WTC11 (cell line): ENCODE measurements at regions not wholly inside any gene's neighbourhood (a gene's known extent, or its start where the extent isn't known, plus 50 kb on each side); places are given as distances from the start of the nearest gene placed in this dataset.

ENCODE experiments used
- ATAC-seq: fragments of 200-7000 bp; cut with Tn5 transposase; 2 replicates; pipeline ENCODE4 v1.10.0; 2021; ENCODE audit warnings: mild to moderate bottlenecking, moderate library complexity
- CTCF ChIA-PET: fragments of 300-600 bp; sonication (Branson Sonifier 250); formaldehyde crosslinking; loops from one replicate; lab custom pipeline; 2021; ENCODE audit warnings: antibody characterized with exemption; lab: Charles Lee
- POLR2A ChIA-PET: fragments of 350-600 bp; sonication (Branson Sonifier 250); formaldehyde crosslinking; loops from one replicate; lab custom pipeline; 2021; ENCODE audit warnings: antibody characterized with exemption; lab: Charles Lee
- DNase-seq: peaks from one replicate; pipeline ENCODE4 v3.0.0; 2021; ENCODE audit warnings: low spot score
- H3K27ac Mint-ChIP-seq: 2 replicates; pipeline ENCODE4 v1.8.0; 2021; ENCODE audit warnings: mixed read lengths
- H3K27me3 Mint-ChIP-seq: 2 replicates; pipeline ENCODE4 v1.8.0; 2021; ENCODE audit warnings: low read depth, mild to moderate bottlenecking, moderate library complexity, mixed read lengths
- H3K36me3 Mint-ChIP-seq: 2 replicates; pipeline ENCODE4 v1.8.0; 2021; ENCODE audit warnings: mixed read lengths
- H3K4me1 Mint-ChIP-seq: 2 replicates; pipeline ENCODE4 v1.8.0; 2022; ENCODE audit warnings: mixed read lengths
- H3K4me3 Mint-ChIP-seq: 2 replicates; pipeline ENCODE4 v1.8.0; 2021; ENCODE audit warnings: mild to moderate bottlenecking, moderate library complexity, mixed read lengths
- H3K9me3 Mint-ChIP-seq: 2 replicates; pipeline ENCODE4 v1.8.0; 2021; ENCODE audit warnings: mixed read lengths
- CREB1 ChIP-seq: sonication (generic); formaldehyde crosslinking; IDR thresholded peaks from 2 replicates; pipeline ENCODE4 v1.8.0; 2023; ENCODE audit warnings: mild to moderate bottlenecking, missing genetic modification reagents
- ELF4 ChIP-seq: sonication (generic); formaldehyde crosslinking; IDR thresholded peaks from 2 replicates; pipeline ENCODE4 v1.8.1; 2022; ENCODE audit warnings: low read depth, mild to moderate bottlenecking, moderate library complexity, missing genetic modification reagents
- FOXJ3 ChIP-seq: sonication (generic); formaldehyde crosslinking; IDR thresholded peaks from 2 replicates; pipeline ENCODE4 v1.9.0; 2021; ENCODE audit warnings: missing genetic modification reagents, mild to moderate bottlenecking, borderline replicate concordance
- FOXP1 ChIP-seq: sonication (generic); formaldehyde crosslinking; IDR thresholded peaks from 2 replicates; pipeline ENCODE4 v1.8.0; 2022; ENCODE audit warnings: missing genetic modification reagents, mild to moderate bottlenecking, moderate library complexity, borderline replicate concordance
- HMGA2 ChIP-seq: fragments of 250-450 bp; sonication (Bioruptor Pico); IDR thresholded peaks from 2 replicates; pipeline ENCODE4 v1.4.0; 2021; ENCODE audit warnings: mild to moderate bottlenecking, moderate library complexity
- KAT7 ChIP-seq: sonication (generic); formaldehyde crosslinking; IDR thresholded peaks from 2 replicates; pipeline ENCODE4 v1.8.1; 2023; ENCODE audit warnings: missing genetic modification reagents, mild to moderate bottlenecking, borderline replicate concordance
- NR1H2 ChIP-seq: sonication (generic); formaldehyde crosslinking; IDR thresholded peaks from 2 replicates; pipeline ENCODE4 v1.9.0; 2021; ENCODE audit warnings: mild to moderate bottlenecking, moderate library complexity, missing genetic modification reagents
- SOX15 ChIP-seq: fragments of 250-450 bp; sonication (Bioruptor Pico); IDR thresholded peaks from 2 replicates; pipeline ENCODE4 v1.9.0; 2021; ENCODE audit warnings: mild to moderate bottlenecking
- TEAD4 ChIP-seq: sonication (generic); formaldehyde crosslinking; IDR thresholded peaks from 2 replicates; pipeline ENCODE4 v1.8.0; 2022; ENCODE audit warnings: mild to moderate bottlenecking, missing genetic modification reagents
- TF ChIP-seq, protein P1 (sequence below): fragments of 250-450 bp; sonication (Bioruptor Pico); IDR thresholded peaks from 2 replicates; pipeline ENCODE4 v2.1.2; 2022; ENCODE audit warnings: mild to moderate bottlenecking, moderate library complexity
- TF ChIP-seq, protein P2 (sequence below): fragments of 250-450 bp; sonication (Bioruptor Pico); IDR thresholded peaks from 2 replicates; pipeline ENCODE4 v1.8.0; 2021; ENCODE audit warnings: mild to moderate bottlenecking
- TF ChIP-seq, protein P3 (sequence below): sonication (generic); formaldehyde crosslinking; IDR thresholded peaks from 2 replicates; pipeline ENCODE4 v1.8.1; 2022; ENCODE audit warnings: missing genetic modification reagents, borderline replicate concordance
- TF ChIP-seq, protein P4 (sequence below): sonication (generic); formaldehyde crosslinking; IDR thresholded peaks from 2 replicates; pipeline ENCODE4 v1.8.1; 2023; ENCODE audit warnings: mild to moderate bottlenecking, missing genetic modification reagents, moderate library complexity
- TF ChIP-seq, protein P5 (sequence below): fragments of 250-450 bp; sonication (Bioruptor Pico); IDR thresholded peaks from 2 replicates; pipeline ENCODE4 v1.9.0; 2021; ENCODE audit warnings: mild to moderate bottlenecking, borderline replicate concordance
- TF ChIP-seq, protein P6 (sequence below): fragments of 250-450 bp; sonication (Bioruptor Pico); IDR thresholded peaks from 2 replicates; pipeline ENCODE4 v1.9.0; 2021; ENCODE audit warnings: mild to moderate bottlenecking
- TF ChIP-seq, protein P7 (sequence below): sonication (generic); formaldehyde crosslinking; IDR thresholded peaks from 2 replicates; pipeline ENCODE4 v1.8.0; 2023; ENCODE audit warnings: missing genetic modification reagents

DNA sequence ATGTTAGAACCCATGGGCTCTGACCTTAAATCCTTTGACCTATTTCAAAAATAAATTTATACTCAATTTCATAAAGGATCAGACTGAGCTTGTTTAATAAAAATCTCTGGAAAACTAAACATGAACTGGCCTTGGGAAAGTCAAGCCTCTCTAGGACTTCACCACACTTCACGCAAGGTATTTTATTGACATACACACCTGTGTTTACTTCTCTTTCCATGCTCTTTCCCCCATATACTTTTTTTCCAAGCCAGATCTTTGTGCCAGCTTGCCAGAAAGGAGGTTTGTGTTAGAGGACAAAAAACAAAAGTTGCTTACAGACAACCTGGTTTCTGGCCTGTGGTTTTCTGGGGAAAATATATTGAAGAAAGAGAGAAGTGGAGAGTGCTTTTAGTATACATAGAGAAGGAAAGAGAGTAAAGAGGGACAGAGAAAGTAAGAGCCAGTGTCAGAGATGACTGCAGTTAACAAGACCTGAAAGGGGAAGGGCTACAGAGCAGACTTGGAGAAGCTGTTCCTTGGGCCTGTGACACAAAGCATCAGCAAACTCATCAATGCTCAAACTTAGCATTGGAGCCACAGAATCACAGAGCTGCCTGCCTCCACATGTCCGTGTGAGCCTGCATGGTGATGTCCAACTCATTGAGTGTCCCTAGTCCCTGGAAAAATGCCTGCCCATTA lies 77.3 kb upstream of the TMTC2 start:
- ChIA-PET POLR2A (no interaction called here), CTCF (no interaction called here)
- no peaks in the 10 kb centered on the region for H3K9me3 Mint-ChIP-seq
- DNase-seq (no peak), ATAC-seq (no peak)
- H3K36me3 Mint-ChIP-seq, result no peaks in the 10 kb centered on the region
- no peaks in the 10 kb centered on the region for H3K27me3 Mint-ChIP-seq
- no peak overlapping the region for H3K4me3 Mint-ChIP-seq
- no peak overlapping the region for H3K27ac Mint-ChIP-seq
- H3K4me1 Mint-ChIP-seq, result no peaks in the 10 kb centered on the region
- no peak for TF ChIP-seq FOXJ3 (CRISPR knock-in tag)
- TF ChIP-seq KAT7, result no peak
- TF ChIP-seq, protein P1, sequence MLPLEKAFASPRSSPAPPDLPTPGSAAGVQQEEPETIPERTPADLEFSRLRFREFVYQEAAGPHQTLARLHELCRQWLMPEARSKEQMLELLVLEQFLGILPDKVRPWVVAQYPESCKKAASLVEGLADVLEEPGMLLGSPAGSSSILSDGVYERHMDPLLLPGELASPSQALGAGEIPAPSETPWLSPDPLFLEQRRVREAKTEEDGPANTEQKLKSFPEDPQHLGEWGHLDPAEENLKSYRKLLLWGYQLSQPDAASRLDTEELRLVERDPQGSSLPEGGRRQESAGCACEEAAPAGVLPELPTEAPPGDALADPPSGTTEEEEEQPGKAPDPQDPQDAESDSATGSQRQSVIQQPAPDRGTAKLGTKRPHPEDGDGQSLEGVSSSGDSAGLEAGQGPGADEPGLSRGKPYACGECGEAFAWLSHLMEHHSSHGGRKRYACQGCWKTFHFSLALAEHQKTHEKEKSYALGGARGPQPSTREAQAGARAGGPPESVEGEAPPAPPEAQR (CRISPR knock-in tag), result no peak

DNA sequence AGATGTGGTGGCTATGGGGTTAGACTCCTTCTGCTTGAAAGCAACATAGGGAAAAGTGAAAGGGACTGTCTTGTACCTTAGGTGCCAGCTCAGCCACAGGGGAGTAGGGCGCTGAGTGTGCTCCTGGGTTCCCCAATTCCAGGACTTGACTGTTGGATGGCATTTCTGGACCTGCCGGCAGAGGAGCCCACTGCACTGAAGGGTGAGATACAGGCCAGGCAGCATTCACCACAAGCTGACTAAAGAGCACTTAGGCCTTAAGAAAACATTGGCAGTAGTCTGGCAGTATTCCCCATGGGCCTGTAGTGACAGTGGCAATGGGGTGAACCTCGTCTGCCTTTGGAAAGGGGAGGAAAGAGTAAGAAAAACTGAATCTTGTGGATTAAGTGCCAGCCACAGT lies 67.1 kb upstream of the TMTC2 start:
- no peaks in the 10 kb centered on the region for H3K36me3 Mint-ChIP-seq
- H3K4me3 Mint-ChIP-seq, result no peak overlapping the region
- H3K27me3 Mint-ChIP-seq, result no peaks in the 10 kb centered on the region
- no peaks in the 10 kb centered on the region for H3K4me1 Mint-ChIP-seq
- 0 out of 2 replicates have a peak, but pooled peaks cover 3% of the 10 kb centered on the region for H3K9me3 Mint-ChIP-seq
- POLR2A ChIA-PET, result no interaction called here
- DNase-seq (no peak), ATAC-seq (no peak)
- no peak overlapping the region for H3K27ac Mint-ChIP-seq
- TF ChIP-seq HMGA2, result no peak
- TF ChIP-seq, protein P2, sequence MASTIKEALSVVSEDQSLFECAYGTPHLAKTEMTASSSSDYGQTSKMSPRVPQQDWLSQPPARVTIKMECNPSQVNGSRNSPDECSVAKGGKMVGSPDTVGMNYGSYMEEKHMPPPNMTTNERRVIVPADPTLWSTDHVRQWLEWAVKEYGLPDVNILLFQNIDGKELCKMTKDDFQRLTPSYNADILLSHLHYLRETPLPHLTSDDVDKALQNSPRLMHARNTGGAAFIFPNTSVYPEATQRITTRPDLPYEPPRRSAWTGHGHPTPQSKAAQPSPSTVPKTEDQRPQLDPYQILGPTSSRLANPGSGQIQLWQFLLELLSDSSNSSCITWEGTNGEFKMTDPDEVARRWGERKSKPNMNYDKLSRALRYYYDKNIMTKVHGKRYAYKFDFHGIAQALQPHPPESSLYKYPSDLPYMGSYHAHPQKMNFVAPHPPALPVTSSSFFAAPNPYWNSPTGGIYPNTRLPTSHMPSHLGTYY, result no peak
- TF ChIP-seq, protein P3, sequence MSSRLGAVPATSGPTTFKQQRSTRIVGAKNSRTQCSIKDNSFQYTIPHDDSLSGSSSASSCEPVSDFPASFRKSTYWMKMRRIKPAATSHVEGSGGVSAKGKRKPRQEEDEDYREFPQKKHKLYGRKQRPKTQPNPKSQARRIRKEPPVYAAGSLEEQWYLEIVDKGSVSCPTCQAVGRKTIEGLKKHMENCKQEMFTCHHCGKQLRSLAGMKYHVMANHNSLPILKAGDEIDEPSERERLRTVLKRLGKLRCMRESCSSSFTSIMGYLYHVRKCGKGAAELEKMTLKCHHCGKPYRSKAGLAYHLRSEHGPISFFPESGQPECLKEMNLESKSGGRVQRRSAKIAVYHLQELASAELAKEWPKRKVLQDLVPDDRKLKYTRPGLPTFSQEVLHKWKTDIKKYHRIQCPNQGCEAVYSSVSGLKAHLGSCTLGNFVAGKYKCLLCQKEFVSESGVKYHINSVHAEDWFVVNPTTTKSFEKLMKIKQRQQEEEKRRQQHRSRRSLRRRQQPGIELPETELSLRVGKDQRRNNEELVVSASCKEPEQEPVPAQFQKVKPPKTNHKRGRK (CRISPR knock-in tag), result no peak
- CTCF ChIA-PET, result no interaction called here

DNA sequence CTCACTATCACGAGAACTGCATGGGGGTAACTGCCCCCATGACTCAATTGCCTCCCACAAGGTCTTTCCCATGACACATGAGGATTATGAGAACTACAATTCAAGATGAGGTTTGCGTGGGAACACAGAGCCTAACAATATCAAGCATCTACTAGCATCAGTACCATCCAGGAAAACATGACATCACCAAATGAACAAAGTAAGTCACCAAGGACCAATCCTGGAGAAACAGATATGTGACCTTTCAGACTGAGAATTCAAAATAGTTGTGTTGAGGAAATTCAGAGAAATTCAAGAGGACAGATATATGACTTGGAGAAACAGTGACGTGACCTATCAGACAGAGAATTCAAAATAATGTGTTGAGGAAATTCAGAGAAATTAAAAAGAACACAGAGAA lies 65.8 kb upstream of the TMTC2 start:
- no peak for DNase-seq
- ATAC-seq, result no peak
- no peaks in the 10 kb centered on the region for H3K4me1 Mint-ChIP-seq
- 0 out of 2 replicates have a peak, but pooled peaks cover 3% of the 10 kb centered on the region for H3K9me3 Mint-ChIP-seq
- no peaks in the 10 kb centered on the region for H3K36me3 Mint-ChIP-seq
- H3K4me3 Mint-ChIP-seq, result no peak overlapping the region
- ChIA-PET POLR2A (no interaction called here), CTCF (no interaction called here)
- no peaks in the 10 kb centered on the region for H3K27me3 Mint-ChIP-seq
- no peak overlapping the region for H3K27ac Mint-ChIP-seq
- TF ChIP-seq, protein P4, sequence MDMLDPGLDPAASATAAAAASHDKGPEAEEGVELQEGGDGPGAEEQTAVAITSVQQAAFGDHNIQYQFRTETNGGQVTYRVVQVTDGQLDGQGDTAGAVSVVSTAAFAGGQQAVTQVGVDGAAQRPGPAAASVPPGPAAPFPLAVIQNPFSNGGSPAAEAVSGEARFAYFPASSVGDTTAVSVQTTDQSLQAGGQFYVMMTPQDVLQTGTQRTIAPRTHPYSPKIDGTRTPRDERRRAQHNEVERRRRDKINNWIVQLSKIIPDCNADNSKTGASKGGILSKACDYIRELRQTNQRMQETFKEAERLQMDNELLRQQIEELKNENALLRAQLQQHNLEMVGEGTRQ (CRISPR knock-in tag), result no peak
- TF ChIP-seq NR1H2 (CRISPR knock-in tag) (no peak), KAT7 (no peak), ELF4 (CRISPR knock-in tag) (no peak), TEAD4 (CRISPR knock-in tag) (no peak), CREB1 (CRISPR knock-in tag) (no peak), FOXP1 (CRISPR knock-in tag) (no peak), SOX15 (CRISPR knock-in tag) (no peak)
- TF ChIP-seq, protein P5, sequence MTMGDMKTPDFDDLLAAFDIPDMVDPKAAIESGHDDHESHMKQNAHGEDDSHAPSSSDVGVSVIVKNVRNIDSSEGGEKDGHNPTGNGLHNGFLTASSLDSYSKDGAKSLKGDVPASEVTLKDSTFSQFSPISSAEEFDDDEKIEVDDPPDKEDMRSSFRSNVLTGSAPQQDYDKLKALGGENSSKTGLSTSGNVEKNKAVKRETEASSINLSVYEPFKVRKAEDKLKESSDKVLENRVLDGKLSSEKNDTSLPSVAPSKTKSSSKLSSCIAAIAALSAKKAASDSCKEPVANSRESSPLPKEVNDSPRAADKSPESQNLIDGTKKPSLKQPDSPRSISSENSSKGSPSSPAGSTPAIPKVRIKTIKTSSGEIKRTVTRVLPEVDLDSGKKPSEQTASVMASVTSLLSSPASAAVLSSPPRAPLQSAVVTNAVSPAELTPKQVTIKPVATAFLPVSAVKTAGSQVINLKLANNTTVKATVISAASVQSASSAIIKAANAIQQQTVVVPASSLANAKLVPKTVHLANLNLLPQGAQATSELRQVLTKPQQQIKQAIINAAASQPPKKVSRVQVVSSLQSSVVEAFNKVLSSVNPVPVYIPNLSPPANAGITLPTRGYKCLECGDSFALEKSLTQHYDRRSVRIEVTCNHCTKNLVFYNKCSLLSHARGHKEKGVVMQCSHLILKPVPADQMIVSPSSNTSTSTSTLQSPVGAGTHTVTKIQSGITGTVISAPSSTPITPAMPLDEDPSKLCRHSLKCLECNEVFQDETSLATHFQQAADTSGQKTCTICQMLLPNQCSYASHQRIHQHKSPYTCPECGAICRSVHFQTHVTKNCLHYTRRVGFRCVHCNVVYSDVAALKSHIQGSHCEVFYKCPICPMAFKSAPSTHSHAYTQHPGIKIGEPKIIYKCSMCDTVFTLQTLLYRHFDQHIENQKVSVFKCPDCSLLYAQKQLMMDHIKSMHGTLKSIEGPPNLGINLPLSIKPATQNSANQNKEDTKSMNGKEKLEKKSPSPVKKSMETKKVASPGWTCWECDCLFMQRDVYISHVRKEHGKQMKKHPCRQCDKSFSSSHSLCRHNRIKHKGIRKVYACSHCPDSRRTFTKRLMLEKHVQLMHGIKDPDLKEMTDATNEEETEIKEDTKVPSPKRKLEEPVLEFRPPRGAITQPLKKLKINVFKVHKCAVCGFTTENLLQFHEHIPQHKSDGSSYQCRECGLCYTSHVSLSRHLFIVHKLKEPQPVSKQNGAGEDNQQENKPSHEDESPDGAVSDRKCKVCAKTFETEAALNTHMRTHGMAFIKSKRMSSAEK, result no peak
- TF ChIP-seq, protein P1 (CRISPR knock-in tag), result no peak
- TF ChIP-seq, protein P6, sequence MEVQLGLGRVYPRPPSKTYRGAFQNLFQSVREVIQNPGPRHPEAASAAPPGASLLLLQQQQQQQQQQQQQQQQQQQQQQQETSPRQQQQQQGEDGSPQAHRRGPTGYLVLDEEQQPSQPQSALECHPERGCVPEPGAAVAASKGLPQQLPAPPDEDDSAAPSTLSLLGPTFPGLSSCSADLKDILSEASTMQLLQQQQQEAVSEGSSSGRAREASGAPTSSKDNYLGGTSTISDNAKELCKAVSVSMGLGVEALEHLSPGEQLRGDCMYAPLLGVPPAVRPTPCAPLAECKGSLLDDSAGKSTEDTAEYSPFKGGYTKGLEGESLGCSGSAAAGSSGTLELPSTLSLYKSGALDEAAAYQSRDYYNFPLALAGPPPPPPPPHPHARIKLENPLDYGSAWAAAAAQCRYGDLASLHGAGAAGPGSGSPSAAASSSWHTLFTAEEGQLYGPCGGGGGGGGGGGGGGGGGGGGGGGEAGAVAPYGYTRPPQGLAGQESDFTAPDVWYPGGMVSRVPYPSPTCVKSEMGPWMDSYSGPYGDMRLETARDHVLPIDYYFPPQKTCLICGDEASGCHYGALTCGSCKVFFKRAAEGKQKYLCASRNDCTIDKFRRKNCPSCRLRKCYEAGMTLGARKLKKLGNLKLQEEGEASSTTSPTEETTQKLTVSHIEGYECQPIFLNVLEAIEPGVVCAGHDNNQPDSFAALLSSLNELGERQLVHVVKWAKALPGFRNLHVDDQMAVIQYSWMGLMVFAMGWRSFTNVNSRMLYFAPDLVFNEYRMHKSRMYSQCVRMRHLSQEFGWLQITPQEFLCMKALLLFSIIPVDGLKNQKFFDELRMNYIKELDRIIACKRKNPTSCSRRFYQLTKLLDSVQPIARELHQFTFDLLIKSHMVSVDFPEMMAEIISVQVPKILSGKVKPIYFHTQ (CRISPR knock-in tag), result no peak
- TF ChIP-seq, protein P7, sequence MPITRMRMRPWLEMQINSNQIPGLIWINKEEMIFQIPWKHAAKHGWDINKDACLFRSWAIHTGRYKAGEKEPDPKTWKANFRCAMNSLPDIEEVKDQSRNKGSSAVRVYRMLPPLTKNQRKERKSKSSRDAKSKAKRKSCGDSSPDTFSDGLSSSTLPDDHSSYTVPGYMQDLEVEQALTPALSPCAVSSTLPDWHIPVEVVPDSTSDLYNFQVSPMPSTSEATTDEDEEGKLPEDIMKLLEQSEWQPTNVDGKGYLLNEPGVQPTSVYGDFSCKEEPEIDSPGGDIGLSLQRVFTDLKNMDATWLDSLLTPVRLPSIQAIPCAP (CRISPR knock-in tag), result no peak
